IMR-90 (cell line): ENCODE measurements at regions not wholly inside any gene's neighbourhood (a gene's known extent, or its start where the extent isn't known, plus 50 kb on each side); places are given as distances from the start of the nearest gene placed in this dataset.

ENCODE experiments used
- ATAC-seq: fragments of 200-7000 bp; cut with Tn5 transposase; 2 replicates; pipeline ENCODE4 v1.9.1; 2020; ENCODE audit warnings: low read depth, mild to moderate bottlenecking, moderate library complexity
- BruUV-seq: library from RNA; stranded (reverse); fragments of 400-500 nt; replicated peaks from 2 replicates; lab custom pipeline; 2021; lab: Mats Ljungman, UMichigan
- CTCF ChIA-PET: fragments of 300-600 bp; formaldehyde crosslinking; extraction: SDS; loops from one replicate; lab custom pipeline; 2021; ENCODE audit warnings: antibody characterized with exemption; lab: Yijun Ruan, JAX
- POLR2A ChIA-PET: fragments of 300-600 bp; sonication (Branson Sonifier 250); formaldehyde crosslinking; loops from one replicate; lab custom pipeline; 2022; ENCODE audit warnings: antibody characterized with exemption; ENCODE audit not compliant: unreplicated experiment; lab: Charles Lee
- DNase-seq: peaks from one replicate; pipeline ENCODE4 v3.0.0; 2013
- H2AFZ ChIP-seq: replicated peaks from 2 replicates; pipeline ENCODE3; 2013; ENCODE audit warnings: low read length, mild to moderate bottlenecking; ENCODE audit not compliant: poor library complexity
- H2AK5ac ChIP-seq: 2 replicates; pipeline ENCODE4 v1.6.1; 2013; ENCODE audit warnings: low read depth, low read length, inconsistent platforms
- H2AK9ac ChIP-seq: replicated peaks from 2 replicates; pipeline ENCODE3; 2013; ENCODE audit warnings: mild to moderate bottlenecking, low read depth, low read length, moderate library complexity; ENCODE audit not compliant: poor library complexity
- H2BK120ac ChIP-seq: 2 replicates; pipeline ENCODE4 v1.6.1; 2013; ENCODE audit warnings: low read depth, low read length, inconsistent platforms
- H2BK15ac ChIP-seq: 3 replicates; pipeline ENCODE4 v1.6.1; 2013; ENCODE audit warnings: low read depth, low read length, inconsistent platforms
- H2BK20ac ChIP-seq: 2 replicates; pipeline ENCODE4 v1.6.1; 2013; ENCODE audit warnings: low read depth, mild to moderate bottlenecking, inconsistent platforms, low read length, moderate library complexity
- H2BK5ac ChIP-seq: 2 replicates; pipeline ENCODE4 v1.6.1; 2013; ENCODE audit warnings: mild to moderate bottlenecking, low read depth, low read length, inconsistent platforms; ENCODE audit not compliant: poor library complexity, severe bottlenecking
- H3K14ac ChIP-seq: replicated peaks from 2 replicates; pipeline ENCODE4 v1.6.1; 2013; ENCODE audit warnings: low read depth, low read length, inconsistent platforms
- H3K18ac ChIP-seq: 2 replicates; pipeline ENCODE4 v1.6.1; 2013; ENCODE audit warnings: low read depth, low read length, control low read depth
- H3K23ac ChIP-seq: 2 replicates; pipeline ENCODE4 v1.6.1; 2013; ENCODE audit warnings: low read depth, low read length, inconsistent platforms
- H3K27ac ChIP-seq: 2 replicates; pipeline ENCODE4 v1.5.1; 2013; ENCODE audit warnings: mild to moderate bottlenecking, control low read depth, low read length; ENCODE audit not compliant: insufficient read depth
- H3K27me3 ChIP-seq: 2 replicates; pipeline ENCODE4 v1.6.1; 2013; ENCODE audit warnings: low read length; ENCODE audit not compliant: control insufficient read depth, insufficient read depth
- H3K36me3 ChIP-seq: 2 replicates; pipeline ENCODE4 v1.6.1; 2013; ENCODE audit warnings: low read length, mixed read lengths; ENCODE audit not compliant: control insufficient read depth, insufficient read depth
- H3K4ac ChIP-seq: 2 replicates; pipeline ENCODE4 v1.6.1; 2013; ENCODE audit warnings: low read depth, low read length, inconsistent platforms
- H3K4me1 ChIP-seq: 2 replicates; pipeline ENCODE4 v1.6.1; 2013; ENCODE audit warnings: low read length, mixed read lengths; ENCODE audit not compliant: control insufficient read depth, insufficient read depth
- H3K4me2 ChIP-seq: 2 replicates; pipeline ENCODE4 v1.6.1; 2013; ENCODE audit warnings: low read depth, mild to moderate bottlenecking, control low read depth, low read length, moderate library complexity
- H3K4me3 ChIP-seq: 2 replicates; pipeline ENCODE4 v1.5.1; 2013; ENCODE audit warnings: low read depth, mild to moderate bottlenecking, control low read depth, low read length, moderate library complexity; ENCODE audit not compliant: insufficient read depth
- H3K56ac ChIP-seq: 2 replicates; pipeline ENCODE4 v1.6.1; 2013; ENCODE audit warnings: low read length, inconsistent platforms; ENCODE audit not compliant: insufficient read depth; ENCODE audit errors: extremely low read depth
- H3K79me1 ChIP-seq, 2 experiments: 2 replicates each; pipeline ENCODE4 v1.6.1; 2013; ENCODE audit warnings: low read length in 2 of 2, inconsistent platforms in 1 of 2, low read depth in 1 of 2
- H3K9ac ChIP-seq: 2 replicates; pipeline ENCODE4 v1.6.1; 2013; ENCODE audit warnings: low read depth, low read length, control low read depth
- H3K9me1 ChIP-seq: 2 replicates; pipeline ENCODE4 v1.6.1; 2013; ENCODE audit warnings: low read length, inconsistent platforms; ENCODE audit not compliant: insufficient read depth
- H3K9me3 ChIP-seq: 2 replicates; pipeline ENCODE4 v1.6.1; 2013; ENCODE audit warnings: low read length; ENCODE audit not compliant: control insufficient read depth, insufficient read depth
- H4K20me1 ChIP-seq: 2 replicates; pipeline ENCODE4 v1.6.1; 2013; ENCODE audit warnings: low read length, inconsistent platforms; ENCODE audit not compliant: insufficient read depth
- H4K5ac ChIP-seq: 2 replicates; pipeline ENCODE4 v1.6.1; 2013; ENCODE audit warnings: mild to moderate bottlenecking, low read depth, low read length, control low read depth
- H4K8ac ChIP-seq, 2 experiments: 2 replicates each; pipeline ENCODE4 v1.6.1; 2013; ENCODE audit warnings: low read depth in 2 of 2, low read length in 2 of 2, control low read depth in 1 of 2, inconsistent platforms in 1 of 2
- H4K91ac ChIP-seq: 2 replicates; pipeline ENCODE4 v1.6.1; 2013; ENCODE audit warnings: low read depth, low read length, inconsistent platforms; ENCODE audit not compliant: insufficient read depth
- BHLHE40 ChIP-seq: fragments of 150-350 bp; IDR thresholded peaks from 2 replicates; pipeline ENCODE4 v1.6.1; 2016; ENCODE audit warnings: mild to moderate bottlenecking, low read depth, low read length
- CEBPB ChIP-seq: IDR thresholded peaks from 2 replicates; pipeline ENCODE4 v1.6.1; 2012; ENCODE audit warnings: low read depth, low read length, improper control_type of control experiment
- WGBS, 2 experiments: methylation state at CpG; one replicate each; pipeline versions ENCODE4 v1.1.5 to v1.1.7; 2013; ENCODE audit warnings: missing lambda C conversion rate in 2 of 2; ENCODE audit not compliant: insufficient read length in 1 of 2; ENCODE audit errors: extremely low coverage in 2 of 2; 5-methylcytosine and 5-hydroxymethylcytosine counted together
- dilution Hi-C: fragments of 300-500 bp; cut with HindIII; formaldehyde crosslinking; loops from one replicate; pipeline ENCODE4 v1.14.3; 2018; ENCODE audit warnings: low sequenced_read_pairs; ENCODE audit not compliant: unreplicated experiment
- in situ Hi-C: fragments of 300-500 bp; cut with MboI; formaldehyde crosslinking; loops from 3 replicates; pipeline ENCODE4 v1.14.3; 2019; ENCODE audit warnings: low sequenced_read_pairs, inconsistent platforms, mixed read lengths
- intact Hi-C: fragments of 100-400 bp; cut with micrococcal nuclease; formaldehyde crosslinking; loops from 2 replicates; pipeline ENCODE4 v1.10.0; 2022

- TF ChIP-seq BHLHE40 (no peak), CEBPB (peak; percentile 33; the same call in 1 of the 2 replicates)
- no peak overlapping the region for H4K5ac ChIP-seq
- H2BK5ac ChIP-seq = no peak overlapping the region
- no peaks in the 10 kb centered on the region for H3K9me1 ChIP-seq
- H3K36me3 ChIP-seq = no peaks in the 10 kb centered on the region
- H3K4me3 ChIP-seq = no peak overlapping the region
- no peaks in the 10 kb centered on the region for H3K27me3 ChIP-seq
- no peak overlapping the region for H3K23ac ChIP-seq
- intact Hi-C loops (no loop called here), in situ Hi-C loops (no loop called here), dilution Hi-C loops (no loop called here)
- no peak overlapping the region for H4K8ac ChIP-seq
- no peak overlapping the region for H3K14ac ChIP-seq
- H3K27ac ChIP-seq = no peak overlapping the region
- H3K9me3 ChIP-seq = no peaks in the 10 kb centered on the region
- no peak overlapping the region for H2BK120ac ChIP-seq
- H4K20me1 ChIP-seq = no peaks in the 10 kb centered on the region
- H2BK20ac ChIP-seq = 0 out of 2 replicates have a peak overlapping the region, but pooled peaks have one; percentile 9
- peak; percentile 22 for DNase-seq
- H3K9ac ChIP-seq = no peak overlapping the region
- H3K4me2 ChIP-seq = no peak overlapping the region
- H3K18ac ChIP-seq = peak overlapping the region; percentile 56; the same call in 1 of the 2 replicates
- WGBS, 2 experiments = no CpG with 5 or more reads among the region's 2 CpGs
- ChIA-PET CTCF (no interaction called here), POLR2A (no interaction called here)
- no peak overlapping the region for H2AK9ac ChIP-seq
- no peak overlapping the region for H2AFZ ChIP-seq
- no peak overlapping the region for H3K56ac ChIP-seq
- no peak for ATAC-seq
- no peak overlapping the region for H3K4ac ChIP-seq
- H3K4me1 ChIP-seq = peaks cover 2% of the 10 kb centered on the region
- H4K91ac ChIP-seq = no peak overlapping the region
- no peak overlapping the region for H2BK15ac ChIP-seq
- BruUV-seq = no TSS peak
- no peaks in the 10 kb centered on the region for H3K79me1 ChIP-seq
- no peak overlapping the region for H2AK5ac ChIP-seq
Observed at GRCh38 chr12:95417372-95417771, 56.6 kb upstream of the METAP2 start.
